Activated CD4-positive, alpha-beta T cell treated with anti-CD3 and anti-CD28 coated beads for 36 hours (primary cell): ENCODE measurements at regions not wholly inside any gene's neighbourhood (a gene's known extent, or its start where the extent isn't known, plus 50 kb on each side); places are given as distances from the start of the nearest gene placed in this dataset.

Source experiments
- ATAC-seq: fragments of 200-7000 bp; cut with Tn5 transposase; one replicate; pipeline ENCODE4 v1.10.0; 2021; ENCODE audit warnings: mild to moderate bottlenecking, moderate library complexity
- CTCF ChIA-PET: fragments of 350-600 bp; sonication (Branson Sonifier 250); formaldehyde crosslinking; loops from one replicate; lab custom pipeline; 2021; ENCODE audit warnings: antibody characterized with exemption; lab: Charles Lee
- POLR2A ChIA-PET: fragments of 350-600 bp; sonication (Branson Sonifier 250); formaldehyde crosslinking; loops from one replicate; lab custom pipeline; 2021; ENCODE audit warnings: antibody characterized with exemption, inconsistent platforms; lab: Charles Lee
- DNase-seq: peaks from one replicate; pipeline ENCODE4 v3.0.0-alpha.2; 2020
- H3K27ac Mint-ChIP-seq: one replicate; pipeline ENCODE4 v1.8.0; 2021; ENCODE audit warnings: mixed read lengths
- H3K27me3 Mint-ChIP-seq: one replicate; pipeline ENCODE4 v1.8.0; 2021; ENCODE audit warnings: mixed read lengths
- H3K36me3 Mint-ChIP-seq: one replicate; pipeline ENCODE4 v1.8.0; 2021; ENCODE audit warnings: low read depth, mixed read lengths
- H3K4me1 Mint-ChIP-seq: one replicate; pipeline ENCODE4 v1.8.0; 2021; ENCODE audit warnings: mixed read lengths
- H3K4me3 Mint-ChIP-seq: one replicate; pipeline ENCODE4 v1.8.0; 2021; ENCODE audit warnings: mild to moderate bottlenecking, moderate library complexity, mixed read lengths
- H3K9me3 Mint-ChIP-seq: one replicate; pipeline ENCODE4 v1.8.0; 2021; ENCODE audit warnings: low read depth, mixed read lengths
- intact Hi-C, 2 experiments: fragments of 100-400 bp; cut with DNase I in 1 of 2; cut with micrococcal nuclease in 1 of 2; formaldehyde crosslinking; loops; one replicate each; pipeline versions ENCODE4 v1.14.2 to v1.15.1; 2022 to 2024; cut with DNase I, micrococcal nuclease

DNA sequence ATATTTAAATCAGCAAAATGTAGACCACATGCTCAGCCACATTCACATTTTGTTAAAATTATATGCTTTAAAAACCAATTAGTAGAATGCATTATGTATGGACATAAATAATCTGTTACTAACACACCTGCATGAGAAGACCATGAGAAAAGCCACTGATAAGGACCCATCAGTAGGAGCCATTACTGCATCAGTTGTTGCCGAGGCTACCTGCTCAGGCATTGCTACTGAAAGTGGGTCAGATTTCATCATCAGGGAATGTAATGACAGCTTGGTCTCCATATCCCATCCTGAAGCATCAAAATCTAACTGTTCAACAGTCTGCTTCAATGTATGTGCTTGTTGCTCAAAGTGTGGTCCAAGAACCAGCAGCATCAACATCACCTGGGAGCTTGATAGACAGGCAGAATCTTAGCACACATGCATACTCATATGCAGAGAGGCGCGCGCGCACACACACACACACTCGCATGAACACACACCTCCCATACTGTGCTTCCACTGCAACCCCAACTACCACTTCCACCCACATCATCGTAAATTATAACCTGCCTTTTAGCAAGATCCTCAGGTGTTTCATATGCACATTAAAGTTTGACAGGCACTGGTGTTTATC is 72.4 kb upstream of the FOXB1 start:
- ATAC-seq, result no peak
- DNase-seq, result peak; percentile 29
- H3K27me3 Mint-ChIP-seq, result peaks cover 17% of the 10 kb centered on the region
- POLR2A ChIA-PET, result interaction anchor here (0.6 kb wide), 2 partner anchors 34 to 1384 kb away, joined by 3 to 5 read pairs; no protein-coding TSS in a partner anchor
- no peaks in the 10 kb centered on the region for H3K36me3 Mint-ChIP-seq
- H3K27ac Mint-ChIP-seq, result no peak overlapping the region
- intact Hi-C loops, result no loop called here
- H3K9me3 Mint-ChIP-seq, result no peaks in the 10 kb centered on the region
- no peak overlapping the region for H3K4me3 Mint-ChIP-seq
- CTCF ChIA-PET, result interaction anchor here (1.0 to 3.0 kb wide), 3 partner anchors 10 to 14 kb away, joined by 3 to 11 read pairs (median 3); no protein-coding TSS in a partner anchor
- H3K4me1 Mint-ChIP-seq, result no peaks in the 10 kb centered on the region

DNA sequence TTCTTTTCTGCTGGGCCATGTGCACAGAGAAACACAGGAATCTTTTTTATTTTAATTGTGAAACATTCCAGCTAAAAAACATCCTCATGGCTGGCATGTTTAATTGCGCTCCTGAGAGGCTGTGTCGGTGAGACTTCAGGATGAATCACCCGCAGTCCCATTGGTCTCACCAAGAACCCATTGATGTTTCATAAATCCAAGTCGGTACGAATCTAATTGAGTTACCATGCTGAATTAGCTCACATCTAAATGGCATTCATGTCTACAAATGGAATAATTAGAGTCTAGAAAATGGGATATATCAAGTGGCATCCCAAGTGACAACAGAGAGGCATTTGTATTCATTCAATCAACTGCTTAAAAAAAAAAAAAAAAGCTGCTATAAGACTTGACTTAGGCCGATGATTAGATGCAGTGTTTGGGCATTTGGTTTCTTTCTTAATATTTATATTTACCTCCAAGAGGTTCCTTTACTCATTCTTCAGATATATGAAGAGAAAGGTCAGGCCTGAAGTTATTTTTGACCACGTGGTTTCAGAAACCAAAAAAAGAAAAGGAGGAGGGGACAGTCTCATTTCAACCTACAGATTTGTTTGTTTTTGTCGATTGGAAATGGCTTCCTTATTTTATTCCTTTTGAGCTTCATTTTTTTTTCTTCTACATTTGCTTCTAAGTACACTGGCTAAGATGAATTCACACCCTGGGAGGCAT is 79.1 kb upstream of the FOXB1 start:
- peak overlapping the region; percentile 51 for H3K27ac Mint-ChIP-seq
- peaks cover 13% of the 10 kb centered on the region for H3K4me1 Mint-ChIP-seq
- H3K36me3 Mint-ChIP-seq, result no peaks in the 10 kb centered on the region
- DNase-seq (no peak), ATAC-seq (no peak)
- ChIA-PET CTCF (no interaction called here), POLR2A (no interaction called here)
- H3K4me3 Mint-ChIP-seq, result no peak overlapping the region
- no peaks in the 10 kb centered on the region for H3K9me3 Mint-ChIP-seq
- peaks cover 11% of the 10 kb centered on the region for H3K27me3 Mint-ChIP-seq
- intact Hi-C loops, result no loop called here

DNA sequence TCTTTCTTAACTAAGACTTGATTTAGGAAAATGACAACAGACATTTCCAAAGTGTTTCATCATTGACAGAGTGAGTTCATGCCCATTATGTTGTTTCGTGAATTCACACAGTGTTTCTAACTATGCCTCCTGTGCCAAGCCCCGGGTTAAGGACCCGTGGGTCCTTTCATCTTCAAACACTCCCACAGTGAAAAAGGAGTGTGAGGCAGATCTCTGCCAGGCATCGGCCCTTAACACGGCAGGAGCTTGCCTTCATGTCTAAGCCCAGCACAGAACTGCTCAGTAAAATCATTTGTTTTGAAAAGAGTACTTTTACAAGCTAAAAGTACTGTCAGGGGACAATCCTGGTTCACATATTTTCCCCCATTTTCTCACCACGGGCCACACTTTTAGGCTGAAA is 80.0 kb upstream of the FOXB1 start:
- no peak overlapping the region for H3K27ac Mint-ChIP-seq
- no peaks in the 10 kb centered on the region for H3K36me3 Mint-ChIP-seq
- peaks cover 10% of the 10 kb centered on the region for H3K27me3 Mint-ChIP-seq
- H3K9me3 Mint-ChIP-seq, result no peaks in the 10 kb centered on the region
- CTCF ChIA-PET, result no interaction called here
- DNase-seq (no peak), ATAC-seq (no peak)
- intact Hi-C loops, result no loop called here
- no peak overlapping the region for H3K4me3 Mint-ChIP-seq
- peaks cover 21% of the 10 kb centered on the region for H3K4me1 Mint-ChIP-seq
- POLR2A ChIA-PET, result no interaction called here

DNA sequence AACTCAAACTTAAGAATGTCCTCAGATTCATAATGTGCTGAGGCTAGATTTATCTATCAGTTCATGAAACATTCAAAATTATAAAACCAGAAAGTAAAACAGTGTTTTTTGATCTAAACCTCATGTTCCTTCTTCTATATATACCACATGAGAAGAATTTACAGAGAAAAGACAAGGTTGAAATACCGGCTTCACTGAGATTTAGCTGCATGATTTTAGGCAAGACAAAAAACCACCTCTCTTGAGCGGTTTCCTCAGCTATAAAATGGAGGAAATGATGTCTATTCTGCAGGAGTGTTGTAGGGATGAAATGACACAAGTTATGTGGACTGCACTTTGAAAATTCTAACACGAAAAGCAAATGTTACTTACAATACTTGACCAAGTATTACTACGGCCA is 80.6 kb upstream of the FOXB1 start:
- ChIA-PET CTCF (no interaction called here), POLR2A (no interaction called here)
- no peak for ATAC-seq
- H3K9me3 Mint-ChIP-seq, result no peaks in the 10 kb centered on the region
- H3K27me3 Mint-ChIP-seq, result peaks cover 10% of the 10 kb centered on the region
- DNase-seq, result no peak
- intact Hi-C loops, result no loop called here
- no peaks in the 10 kb centered on the region for H3K36me3 Mint-ChIP-seq
- H3K4me3 Mint-ChIP-seq, result no peak overlapping the region
- H3K4me1 Mint-ChIP-seq, result peaks cover 25% of the 10 kb centered on the region
- no peak overlapping the region for H3K27ac Mint-ChIP-seq

DNA sequence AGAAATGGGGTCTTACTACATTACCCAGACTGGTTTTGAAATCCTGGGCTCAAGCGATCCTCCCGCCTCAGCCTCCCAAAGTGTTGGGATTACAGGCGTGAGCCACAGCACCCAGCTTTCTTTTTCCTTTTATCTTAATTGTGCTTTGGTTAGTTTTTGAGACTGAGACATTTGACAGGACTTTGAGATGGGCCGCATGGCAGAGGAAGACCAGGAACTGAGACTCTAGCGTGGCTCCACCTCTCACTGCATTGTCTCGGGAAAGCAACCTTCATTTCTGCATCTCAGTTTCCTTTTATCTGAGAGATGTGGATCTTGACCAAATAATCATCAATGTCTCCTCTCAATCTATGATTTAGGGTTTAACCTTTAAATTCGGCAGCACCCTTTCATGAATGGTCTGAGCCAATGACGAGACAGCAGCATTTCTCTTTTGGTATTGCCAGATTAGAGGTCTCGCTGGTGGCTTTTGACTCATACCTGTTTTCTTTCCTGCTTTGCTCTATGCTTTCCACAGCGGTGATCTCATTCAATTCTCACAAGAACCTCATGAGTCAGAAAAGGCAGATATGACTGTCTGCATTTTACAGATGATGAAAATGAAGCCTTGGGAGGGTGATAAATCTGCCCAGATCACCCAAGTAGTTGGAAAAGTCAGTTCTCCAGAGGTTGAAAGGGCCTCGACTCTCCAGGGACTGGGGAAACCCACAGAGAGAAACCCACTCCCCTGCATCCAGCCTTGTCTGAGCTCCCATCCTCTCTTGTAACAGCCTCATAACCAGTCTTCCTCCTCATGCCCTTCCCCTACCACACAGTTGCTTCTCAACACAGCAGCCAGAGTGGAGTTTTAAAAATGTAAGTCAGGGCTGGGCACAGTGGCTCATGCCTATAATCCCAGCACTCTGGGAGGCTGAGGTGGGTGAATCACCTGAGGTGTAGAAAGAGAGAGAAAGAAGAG is 84.8 kb upstream of the FOXB1 start:
- ChIA-PET POLR2A (no interaction called here), CTCF (interaction anchor here (0.7 to 3.4 kb wide), 12 partner anchors 33 to 407 kb away, joined by 3 to 39 read pairs (median 3); no protein-coding TSS in a partner anchor)
- Mint-ChIP-seq H3K27ac (peak overlapping the region; percentile 99), H3K27me3 (peaks cover 9% of the 10 kb centered on the region), H3K9me3 (no peaks in the 10 kb centered on the region), H3K36me3 (no peaks in the 10 kb centered on the region), H3K4me1 (peaks cover 37% of the 10 kb centered on the region), H3K4me3 (peak overlapping the region; percentile 64)
- ATAC-seq, result peak; percentile 85
- peak; percentile 75 for DNase-seq
- intact Hi-C loops, result loop anchor here (1.0 to 5.0 kb wide), 16 partner anchors 47 to 663 kb away; partner anchors contain the start of genes BNIP2 (in 2 of the 2) and ANXA2 (in 1 of the 2)

DNA sequence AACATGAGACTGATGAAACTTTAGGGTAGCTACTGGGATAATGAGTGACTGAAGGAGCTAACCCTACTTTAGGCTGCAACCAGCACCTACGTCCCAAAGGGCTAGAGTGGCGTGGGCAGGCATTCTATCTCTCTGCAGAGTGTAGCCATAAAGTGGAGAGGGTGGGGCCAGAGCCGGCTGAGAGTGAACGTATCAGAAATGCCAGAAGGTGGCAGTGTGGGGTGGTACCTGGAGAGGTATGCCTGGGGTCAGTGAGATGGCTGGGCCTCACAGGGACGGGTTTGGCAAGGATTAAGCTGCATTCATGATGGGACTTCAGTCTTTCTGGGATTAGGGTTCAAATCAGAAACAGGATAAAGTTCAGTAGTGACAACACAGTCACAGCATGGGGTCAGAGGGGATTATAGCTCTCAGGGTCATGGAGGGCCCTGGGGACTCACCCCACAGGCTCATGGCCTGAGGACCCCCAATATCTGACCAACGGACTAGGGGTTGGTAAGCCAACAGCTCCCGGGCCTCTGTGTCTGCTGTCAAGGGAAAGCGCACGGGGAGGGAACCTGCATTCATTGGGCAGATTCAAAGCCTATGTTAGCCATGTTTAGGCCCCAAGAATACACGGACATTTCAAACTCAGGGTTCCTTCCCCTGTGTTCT is 86.5 kb upstream of the FOXB1 start:
- H3K4me1 Mint-ChIP-seq, result peaks cover 28% of the 10 kb centered on the region
- peak; percentile 61 for ATAC-seq
- CTCF ChIA-PET, result interaction anchor here (0.5 to 3.4 kb wide), 23 partner anchors 9 to 603 kb away, joined by 3 to 39 read pairs (median 4); partner anchors contain the start of gene FOXB1
- H3K4me3 Mint-ChIP-seq, result no peak overlapping the region
- intact Hi-C loops, result loop anchor here (1.0 to 5.0 kb wide), 8 partner anchors 79 to 665 kb away; no protein-coding TSS in a partner anchor
- DNase-seq, result peak; percentile 87
- H3K36me3 Mint-ChIP-seq, result no peaks in the 10 kb centered on the region
- peak overlapping the region; percentile 58 for H3K27ac Mint-ChIP-seq
- POLR2A ChIA-PET, result interaction anchor here (0.5 to 0.7 kb wide), 2 partner anchors 28 to 96 kb away, joined by 3 read pairs; no protein-coding TSS in a partner anchor
- no peaks in the 10 kb centered on the region for H3K9me3 Mint-ChIP-seq
- peaks cover 11% of the 10 kb centered on the region for H3K27me3 Mint-ChIP-seq

DNA sequence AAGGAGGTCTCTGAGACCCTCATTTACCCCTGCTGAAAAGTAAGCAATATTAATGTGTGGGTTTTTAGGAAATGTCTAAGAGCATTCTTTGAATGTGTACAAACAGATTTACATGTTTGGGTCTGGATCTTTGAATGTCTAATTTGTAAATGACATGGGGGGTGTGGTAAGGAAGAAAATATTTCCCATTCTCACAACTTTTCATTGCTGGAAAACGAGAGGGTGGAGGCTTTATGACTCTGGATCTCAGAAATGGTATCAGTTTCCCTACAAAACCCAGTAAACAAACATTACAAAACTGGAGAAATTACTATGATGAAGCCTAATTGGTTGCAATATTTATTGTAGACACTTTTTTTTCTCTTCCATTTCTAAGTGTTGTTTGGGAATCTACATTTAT is 98.1 kb upstream of the FOXB1 start:
- no peak for DNase-seq
- ChIA-PET CTCF (interaction anchor here (1.3 kb wide), 1 partner anchor 10 kb away, joined by 4 read pairs; no protein-coding TSS in a partner anchor), POLR2A (interaction anchor here (0.6 kb wide), 1 partner anchor 24 kb away, joined by 3 read pairs; no protein-coding TSS in a partner anchor)
- Mint-ChIP-seq H3K4me1 (no peaks in the 10 kb centered on the region), H3K36me3 (no peaks in the 10 kb centered on the region), H3K9me3 (no peaks in the 10 kb centered on the region), H3K27me3 (peaks cover 37% of the 10 kb centered on the region), H3K4me3 (no peak overlapping the region), H3K27ac (no peak overlapping the region)
- intact Hi-C loops, result no loop called here
- no peak for ATAC-seq

DNA sequence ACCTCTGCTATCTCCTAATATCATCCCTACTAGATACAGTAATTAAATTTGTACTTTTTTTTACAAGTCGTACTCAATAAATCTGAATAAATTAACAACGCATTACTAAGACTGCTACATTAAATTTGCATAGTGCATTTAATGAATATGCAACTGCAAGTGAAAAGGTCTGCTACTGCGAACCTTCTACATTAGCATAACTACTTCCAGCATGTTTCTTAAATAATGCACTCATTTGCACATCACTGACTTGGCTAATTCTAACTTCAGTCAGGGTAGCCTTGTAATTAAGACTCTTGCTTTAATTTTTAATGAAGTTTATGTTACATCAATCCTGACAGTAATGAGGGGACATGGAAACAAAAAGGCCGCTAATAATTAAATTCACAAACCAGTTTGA is 98.9 kb upstream of the FOXB1 start:
- DNase-seq, result no peak
- intact Hi-C loops, result no loop called here
- no peak overlapping the region for H3K4me3 Mint-ChIP-seq
- no peaks in the 10 kb centered on the region for H3K9me3 Mint-ChIP-seq
- ChIA-PET CTCF (no interaction called here), POLR2A (no interaction called here)
- ATAC-seq, result no peak
- H3K27me3 Mint-ChIP-seq, result peaks cover 34% of the 10 kb centered on the region
- no peaks in the 10 kb centered on the region for H3K36me3 Mint-ChIP-seq
- no peak overlapping the region for H3K27ac Mint-ChIP-seq
- H3K4me1 Mint-ChIP-seq, result no peaks in the 10 kb centered on the region

DNA sequence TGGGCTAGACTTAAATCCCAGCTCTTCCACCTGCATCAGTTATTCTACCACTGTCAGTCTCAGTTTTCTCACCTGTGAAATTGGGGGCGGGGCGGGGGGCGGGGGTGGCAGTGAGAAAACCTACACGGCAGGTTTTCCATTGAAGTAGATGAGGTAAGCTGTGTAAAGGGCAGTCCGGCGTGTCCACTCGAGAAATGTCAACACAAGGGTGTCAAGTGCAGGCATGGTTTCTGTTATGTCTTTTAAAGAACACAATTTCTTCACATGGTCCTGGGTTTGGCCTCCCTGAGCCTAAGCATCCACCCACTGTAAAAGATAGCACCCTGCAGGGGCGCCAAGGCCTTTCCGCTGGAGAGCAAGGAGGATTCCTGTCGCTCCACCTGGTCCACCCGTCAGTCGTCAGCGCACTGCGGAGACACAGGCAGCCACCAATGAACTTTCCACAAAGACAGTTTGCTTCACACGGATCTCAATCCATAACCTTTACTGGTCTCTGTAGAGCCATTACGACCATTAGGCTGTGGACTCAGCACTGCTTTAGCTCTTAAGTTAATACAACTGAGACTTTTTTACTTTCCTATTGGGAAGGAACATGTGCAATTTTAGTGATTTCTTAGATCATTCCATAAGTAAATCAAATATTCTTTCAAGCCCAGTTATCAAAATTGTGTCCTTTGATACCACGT is 99.5 kb upstream of the FOXB1 start:
- Mint-ChIP-seq H3K36me3 (no peaks in the 10 kb centered on the region), H3K4me3 (no peak overlapping the region), H3K9me3 (no peaks in the 10 kb centered on the region), H3K4me1 (no peaks in the 10 kb centered on the region), H3K27ac (no peak overlapping the region), H3K27me3 (peaks cover 29% of the 10 kb centered on the region)
- CTCF ChIA-PET, result no interaction called here
- DNase-seq (no peak), ATAC-seq (no peak)
- POLR2A ChIA-PET, result no interaction called here
- intact Hi-C loops, result no loop called here

DNA sequence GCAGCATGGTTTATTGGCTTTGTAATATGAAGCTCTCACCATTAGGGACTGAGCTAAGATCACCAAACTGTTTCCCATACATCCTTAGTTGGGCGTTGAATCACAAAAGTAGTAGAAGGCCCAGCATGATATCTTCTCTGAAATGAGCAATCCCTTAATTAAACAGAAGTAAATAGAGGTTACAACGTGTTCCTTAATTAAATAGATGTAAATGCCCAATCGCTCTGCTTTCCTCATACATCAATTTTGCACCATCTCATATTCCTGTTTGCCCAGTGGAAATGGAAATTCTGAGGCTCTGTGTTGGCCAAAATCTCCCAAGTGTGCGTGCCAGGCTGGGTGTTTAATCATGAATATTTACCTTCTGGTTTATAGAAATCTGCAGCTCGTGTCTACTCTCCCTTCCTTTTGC is 107.4 kb upstream of the FOXB1 start:
- Mint-ChIP-seq H3K36me3 (no peaks in the 10 kb centered on the region), H3K27ac (no peak overlapping the region), H3K9me3 (no peaks in the 10 kb centered on the region), H3K27me3 (peaks cover 8% of the 10 kb centered on the region), H3K4me1 (no peaks in the 10 kb centered on the region), H3K4me3 (no peak overlapping the region)
- intact Hi-C loops, result no loop called here
- DNase-seq, result no peak
- ChIA-PET POLR2A (interaction anchor here (0.6 kb wide), 1 partner anchor 216 kb away, joined by 7 read pairs; no protein-coding TSS in a partner anchor), CTCF (no interaction called here)
- ATAC-seq, result no peak
